Kidney (tissue), 13 donors: ENCODE measurements at regions not wholly inside any gene's neighbourhood (a gene's known extent, or its start where the extent isn't known, plus 50 kb on each side); places are given as distances from the start of the nearest gene placed in this dataset.

Experiments used
- DNase-seq, 5 donors: peaks; one replicate each; pipeline ENCODE4 v3.0.0-alpha.2; 2013 to 2020
- FAIRE-seq: peaks from 2 replicates; lab custom pipeline; 2012; peaks lifted over from hg19 to GRCh38; lab: Jason Lieb, UNC
- H3K27ac ChIP-seq, 2 donors: one replicate each; pipeline ENCODE4 v1.7.0; 2013; ENCODE audit warnings: low read depth in 2 of 2, low read length in 2 of 2, inconsistent platforms in 1 of 2
- H3K27me3 ChIP-seq: one replicate; pipeline ENCODE4 v1.7.1; 2013; ENCODE audit warnings: low read length, inconsistent platforms; ENCODE audit not compliant: control insufficient read depth, insufficient read depth
- H3K36me3 ChIP-seq, 3 donors: one replicate each; pipeline versions ENCODE4 v1.7.0 to v1.7.1; 2013; ENCODE audit warnings: low read length in 3 of 3, control low read depth in 1 of 3, inconsistent platforms in 1 of 3; ENCODE audit not compliant: insufficient read depth in 3 of 3, control insufficient read depth in 2 of 3
- H3K4me1 ChIP-seq, 3 donors: one replicate each; pipeline versions ENCODE4 v1.7.0 to v1.7.1; 2013; ENCODE audit warnings: low read length in 3 of 3, inconsistent platforms in 1 of 3, low read depth in 1 of 3; ENCODE audit not compliant: control insufficient read depth in 2 of 3, insufficient read depth in 2 of 3
- H3K4me3 ChIP-seq, 3 donors: one replicate each; pipeline versions ENCODE4 v1.7.0 to v1.8.1; 2013; ENCODE audit warnings: low read length in 3 of 3, control low read depth in 1 of 3, inconsistent platforms in 1 of 3
- H3K9ac ChIP-seq, 3 donors: one replicate each; pipeline versions ENCODE4 v1.7.0 to v1.7.1; 2013; ENCODE audit warnings: low read length in 3 of 3, control low read depth in 1 of 3, inconsistent platforms in 1 of 3
- H3K9me3 ChIP-seq, 3 donors: one replicate each; pipeline versions ENCODE4 v1.7.0 to v1.7.1; 2013; ENCODE audit warnings: low read length in 3 of 3, control low read depth in 1 of 3, inconsistent platforms in 1 of 3; ENCODE audit not compliant: control insufficient read depth in 2 of 3, insufficient read depth in 1 of 3
- intact Hi-C: fragments of 100-400 bp; cut with DNase I; formaldehyde crosslinking; loops from one replicate; pipeline ENCODE4 v1.11.1; 2022
- TF ChIP-seq, protein P1 (sequence below): IDR thresholded peaks from 3 replicates; pipeline ENCODE4 v1.5.1; 2012; ENCODE audit warnings: mild to moderate bottlenecking, moderate library complexity, borderline replicate concordance; ENCODE audit not compliant: insufficient read depth; ENCODE audit errors: extremely low read depth
- donor health status: control.
- donor health status: control.
- donor health status: control.
- donor health status: control.
- donor health status: control.
- donor health status: DM: yes; HTN: yes; CAD: no.
- donor health status: Normal renal cell carcinoma (clear cell type).

DNA sequence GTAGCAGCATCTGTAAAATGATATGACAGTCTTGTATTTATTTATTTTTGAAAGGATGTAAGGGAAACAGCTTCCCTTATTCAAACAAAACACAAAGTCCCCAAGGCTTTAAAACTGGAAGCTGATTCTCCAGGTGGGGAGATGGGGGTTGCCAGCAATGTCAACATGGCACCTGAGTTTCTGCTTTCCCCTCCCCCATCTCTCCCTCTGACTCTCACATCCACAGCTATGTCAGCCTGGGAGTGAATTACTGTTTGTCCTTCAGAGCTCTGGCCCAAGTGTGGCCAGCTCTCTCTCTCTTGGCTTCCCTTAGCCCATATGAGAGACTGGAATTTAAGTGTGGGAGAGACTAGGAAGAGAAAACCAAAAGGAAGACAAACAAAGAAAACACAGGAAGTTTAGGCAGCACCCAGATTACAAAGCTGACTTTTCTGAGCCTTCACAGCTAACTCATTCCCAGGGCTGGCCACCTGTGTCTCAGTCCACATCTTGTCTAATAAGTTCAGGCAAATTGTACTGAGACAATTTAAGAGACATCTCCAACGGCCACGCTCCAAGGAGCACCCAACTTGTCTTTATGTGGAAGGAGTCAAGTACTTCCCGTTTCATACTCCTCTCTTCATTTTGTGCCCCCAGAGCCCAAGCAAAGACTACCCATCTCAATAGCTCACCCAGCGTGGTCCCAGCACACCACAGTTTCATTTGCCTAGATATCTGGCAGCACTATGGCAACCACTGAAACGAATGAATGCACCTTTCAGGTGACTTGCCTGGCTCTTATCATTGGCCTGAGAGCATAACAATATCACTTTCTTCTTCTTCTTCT, 69.2 kb downstream of the SOX9 start:
- H3K36me3 ChIP-seq, result no peaks in the 10 kb centered on the region
- intact Hi-C loops, result no loop called here
- no peak overlapping the region for H3K9ac ChIP-seq
- H3K27ac ChIP-seq, result no peak overlapping the region
- H3K4me1 ChIP-seq, result no peaks in the 10 kb centered on the region
- no peak for FAIRE-seq
- H3K27me3 ChIP-seq, result no peaks in the 10 kb centered on the region
- H3K4me3 ChIP-seq, result no peak overlapping the region
- TF ChIP-seq, protein P1, sequence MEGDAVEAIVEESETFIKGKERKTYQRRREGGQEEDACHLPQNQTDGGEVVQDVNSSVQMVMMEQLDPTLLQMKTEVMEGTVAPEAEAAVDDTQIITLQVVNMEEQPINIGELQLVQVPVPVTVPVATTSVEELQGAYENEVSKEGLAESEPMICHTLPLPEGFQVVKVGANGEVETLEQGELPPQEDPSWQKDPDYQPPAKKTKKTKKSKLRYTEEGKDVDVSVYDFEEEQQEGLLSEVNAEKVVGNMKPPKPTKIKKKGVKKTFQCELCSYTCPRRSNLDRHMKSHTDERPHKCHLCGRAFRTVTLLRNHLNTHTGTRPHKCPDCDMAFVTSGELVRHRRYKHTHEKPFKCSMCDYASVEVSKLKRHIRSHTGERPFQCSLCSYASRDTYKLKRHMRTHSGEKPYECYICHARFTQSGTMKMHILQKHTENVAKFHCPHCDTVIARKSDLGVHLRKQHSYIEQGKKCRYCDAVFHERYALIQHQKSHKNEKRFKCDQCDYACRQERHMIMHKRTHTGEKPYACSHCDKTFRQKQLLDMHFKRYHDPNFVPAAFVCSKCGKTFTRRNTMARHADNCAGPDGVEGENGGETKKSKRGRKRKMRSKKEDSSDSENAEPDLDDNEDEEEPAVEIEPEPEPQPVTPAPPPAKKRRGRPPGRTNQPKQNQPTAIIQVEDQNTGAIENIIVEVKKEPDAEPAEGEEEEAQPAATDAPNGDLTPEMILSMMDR, result no peak
- DNase-seq, result peak in 2 of 5 donors; percentile 40 to 58
- no peaks in the 10 kb centered on the region for H3K9me3 ChIP-seq

DNA sequence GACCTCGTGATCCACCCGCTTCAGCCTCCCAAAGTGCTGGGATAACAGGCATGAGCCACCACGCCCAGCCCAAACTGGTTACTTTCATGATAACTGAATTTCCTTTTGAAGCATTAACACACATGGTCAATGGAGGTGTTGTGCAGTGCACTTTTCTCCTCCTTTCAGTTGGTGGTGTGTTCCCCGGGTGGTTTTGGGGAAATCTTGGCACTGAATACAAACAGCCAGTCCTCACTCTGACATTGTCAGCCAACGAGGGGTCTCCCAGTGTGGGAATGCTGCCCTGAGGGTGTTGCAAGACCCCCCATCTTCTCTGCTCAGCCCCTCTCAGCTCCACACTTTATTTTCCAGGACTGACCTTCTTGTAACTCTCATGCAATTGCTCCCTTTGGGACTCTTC, 70.5 kb downstream of the SOX9 start:
- Histone ChIP-seq H3K9me3 (no peaks in the 10 kb centered on the region), H3K4me1 (no peaks in the 10 kb centered on the region), H3K27me3 (no peaks in the 10 kb centered on the region), H3K4me3 (no peak overlapping the region), H3K27ac (no peak overlapping the region), H3K36me3 (no peaks in the 10 kb centered on the region), H3K9ac (no peak overlapping the region)
- DNase-seq (peak in 1 of 5 donors; percentile 18), FAIRE-seq (no peak)
- intact Hi-C loops, result no loop called here
- TF ChIP-seq, protein P1, result no peak

DNA sequence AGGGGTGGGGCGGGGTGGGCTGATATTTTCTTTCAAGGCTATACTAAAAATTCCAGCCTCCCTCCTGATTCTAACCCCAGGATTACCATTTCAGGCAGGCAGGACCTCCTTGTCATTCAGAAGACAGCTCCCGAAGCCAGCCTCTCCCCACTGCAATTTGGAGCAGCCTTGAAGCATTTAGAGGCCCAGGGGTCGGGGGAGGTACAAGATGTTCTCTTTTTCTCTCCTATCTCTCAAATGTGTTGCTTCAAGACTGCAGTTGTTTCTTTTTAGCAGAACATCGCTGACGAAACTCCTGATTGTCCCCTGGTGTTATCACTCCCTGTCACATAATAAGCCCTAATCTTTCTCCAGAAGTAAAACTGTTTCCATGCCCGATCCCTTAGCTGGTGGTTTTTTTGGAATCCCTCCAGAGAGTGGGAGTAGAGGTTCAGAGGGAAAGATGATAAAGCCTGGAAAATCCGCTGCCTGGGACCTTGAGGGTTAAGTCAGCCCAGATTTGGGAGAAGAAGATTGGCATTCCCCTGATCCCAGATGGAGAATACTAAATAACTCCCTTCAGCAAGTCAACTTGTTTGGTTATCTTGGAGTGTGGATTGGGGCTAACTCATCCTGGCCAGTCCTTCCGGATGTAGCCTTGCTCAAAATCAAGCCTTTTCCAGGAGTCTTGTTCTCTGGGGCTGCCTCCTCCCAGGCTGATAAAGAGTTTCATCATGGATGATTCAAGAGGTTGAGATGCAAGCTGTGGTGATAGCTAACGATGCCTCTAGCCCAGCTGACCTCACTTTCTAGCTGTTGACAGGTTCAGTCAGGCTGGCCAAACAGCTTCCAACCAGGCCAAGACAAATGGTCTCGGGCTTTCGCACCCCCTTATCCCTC, 71.3 kb downstream of the SOX9 start:
- intact Hi-C loops, result no loop called here
- H3K27me3 ChIP-seq, result no peaks in the 10 kb centered on the region
- TF ChIP-seq, protein P1, result no peak
- no peak overlapping the region for H3K27ac ChIP-seq
- no peaks in the 10 kb centered on the region for H3K4me1 ChIP-seq
- FAIRE-seq (no peak), DNase-seq (no peak)
- no peak overlapping the region for H3K9ac ChIP-seq
- no peaks in the 10 kb centered on the region for H3K9me3 ChIP-seq
- H3K36me3 ChIP-seq, result no peaks in the 10 kb centered on the region
- no peak overlapping the region for H3K4me3 ChIP-seq
